ENCODE measurements at regions not wholly inside any gene's neighbourhood (a gene's known extent, or its start where the extent isn't known, plus 50 kb on each side); places are given as distances from the start of the nearest gene placed in this dataset.

GRCh38 chr2:76318848-76319360 is 608.2 kb upstream of the GCFC2 start:
- Histone ChIP-seq H3K4me2 (ENCODE audit: insufficient read depth, low read length) (no peak overlapping the region), H3K36me3 (ENCODE audit: control insufficient read depth in 2 of 2, extremely low read depth in 1 of 2, insufficient read depth in 2 of 2, low read length in 2 of 2) (no peaks in the 10 kb centered on the region), H3K79me2 (ENCODE audit: control insufficient read depth, insufficient read depth, low read length) (no peaks in the 10 kb centered on the region), H3K4me1 (ENCODE audit: control insufficient read depth, extremely low read depth, insufficient read depth, low read length) (no peaks in the 10 kb centered on the region), H3K9me3 (replicated peaks; ENCODE audit: control insufficient read depth, insufficient read depth, low read length) (peaks cover 2% of the 10 kb centered on the region), H3K4me3 (replicated peaks in 1 of 3; ENCODE audit: insufficient read depth in 1 of 3, low read depth in 1 of 3, low read length in 3 of 3) (no peak overlapping the region), H3K9me1 (replicated peaks; ENCODE audit: control insufficient read depth, extremely low read depth, insufficient read depth, low read length) (no peaks in the 10 kb centered on the region), H3K27ac (ENCODE audit: insufficient read depth, low read depth, low read length) (no peak overlapping the region), H4K20me1 (replicated peaks; ENCODE audit: control insufficient read depth, extremely low read depth, insufficient read depth, low read length) (no peaks in the 10 kb centered on the region), H3K27me3 (ENCODE audit: control insufficient read depth in 2 of 2, insufficient read depth in 2 of 2, low read length in 2 of 2) (no peaks in the 10 kb centered on the region), H3K9ac (replicated peaks; ENCODE audit: extremely low read depth, insufficient read depth, low read length) (no peak overlapping the region), H2AFZ (ENCODE audit: low read depth, low read length) (no peak overlapping the region)
- intact Hi-C loops (cut with micrococcal nuclease) (no loop called here), dilution Hi-C loops (cut with MboI; ENCODE audit: extremely low pct_ligation_motif_present, low sequenced_read_pairs) (no loop called here)
- POLR2A ChIA-PET, result no interaction called here
- FAIRE-seq (no peak), DNase-seq (ENCODE audit: low read depth, low spot score) (no peak)
- no TSS peak for BruUV-seq (replicated peaks)
- TF ChIP-seq POLR2AphosphoS5 (IDR thresholded peaks at IDR 0.05; ENCODE audit: insufficient read depth, low read depth, low read length) (no peak), FOS (IDR thresholded peaks at IDR 0.05; ENCODE audit: borderline replicate concordance, insufficient read depth, low read length) (no peak), EZH2 (IDR thresholded peaks at IDR 0.05; ENCODE audit: borderline replicate concordance, low read depth, low read length, severe bottlenecking) (no peak), POLR2A (IDR thresholded peaks at IDR 0.05; ENCODE audit: low read depth, low read length) (no peak), MAX (IDR thresholded peaks at IDR 0.05; ENCODE audit: insufficient read depth, insufficient read length) (no peak), MYC (IDR thresholded peaks at IDR 0.05; ENCODE audit: low read depth, low read length) (no peak), JUN (IDR thresholded peaks at IDR 0.05; ENCODE audit: borderline replicate concordance, insufficient read depth, insufficient read length, low read depth) (no peak), CTCF (IDR thresholded peaks at IDR 0.05; ENCODE audit: extremely low read depth in 1 of 2, insufficient read depth in 1 of 2, low read depth in 1 of 2, low read length in 2 of 2) (no peak)
- CTCF ChIA-PET, result no interaction called here

Measured in endothelial cell of umbilical vein (primary cell).